ENCODE measurements at regions not wholly inside any gene's neighbourhood (a gene's known extent, or its start where the extent isn't known, plus 50 kb on each side); places are given as distances from the start of the nearest gene placed in this dataset.
"Not testable (repeated sequence)": the region's sequence is repeated elsewhere in the genome, so short reads cannot be mapped to it uniquely, and the experiment has no call there.

- not testable (repeated sequence) for TF ChIP-seq CTCF (conservative IDR thresholded peaks at IDR 0.05; ENCODE audit: low read depth, low read length); EZH2 (IDR thresholded peaks at IDR 0.05; ENCODE audit: borderline replicate concordance, low read depth, low read length, poor library complexity, severe bottlenecking)
Observed at GRCh38 chr20:47903009-47903408, 117.7 kb upstream of the SULF2 start.

All from A673 (cell line).